ENCODE measurements at regions not wholly inside any gene's neighbourhood (a gene's known extent, or its start where the extent isn't known, plus 50 kb on each side); places are given as distances from the start of the nearest gene placed in this dataset.

- H3K9me1 ChIP-seq (replicated peaks; ENCODE audit: control insufficient read depth, extremely low read depth, insufficient read depth, low read length), result no peaks in the 10 kb centered on the region
- no TSS peak for BruUV-seq (replicated peaks)
- POLR2A ChIA-PET, result no interaction called here
- intact Hi-C loops (cut with micrococcal nuclease) (no loop called here), dilution Hi-C loops (cut with MboI; ENCODE audit: extremely low pct_ligation_motif_present, low sequenced_read_pairs) (no loop called here)
- DNase-seq (ENCODE audit: low read depth, low spot score) (no peak), FAIRE-seq (no peak)
- no peaks in the 10 kb centered on the region for H3K79me2 ChIP-seq (ENCODE audit: control insufficient read depth, insufficient read depth, low read length)
- CTCF ChIA-PET, result no interaction called here
- H3K9me3 ChIP-seq (replicated peaks; ENCODE audit: control insufficient read depth, insufficient read depth, low read length), result no peaks in the 10 kb centered on the region
- H3K4me3 ChIP-seq (replicated peaks in 1 of 3; ENCODE audit: insufficient read depth in 1 of 3, low read depth in 1 of 3, low read length in 3 of 3), result no peak overlapping the region
- TF ChIP-seq CTCF (IDR thresholded peaks at IDR 0.05; ENCODE audit: extremely low read depth in 1 of 2, insufficient read depth in 1 of 2, low read depth in 1 of 2, low read length in 2 of 2) (no peak), POLR2AphosphoS5 (IDR thresholded peaks at IDR 0.05; ENCODE audit: insufficient read depth, low read depth, low read length) (no peak), EZH2 (IDR thresholded peaks at IDR 0.05; ENCODE audit: borderline replicate concordance, low read depth, low read length, severe bottlenecking) (no peak), POLR2A (IDR thresholded peaks at IDR 0.05; ENCODE audit: low read depth, low read length) (no peak), FOS (IDR thresholded peaks at IDR 0.05; ENCODE audit: borderline replicate concordance, insufficient read depth, low read length) (no peak), MAX (IDR thresholded peaks at IDR 0.05; ENCODE audit: insufficient read depth, insufficient read length) (no peak), GATA2 (IDR thresholded peaks at IDR 0.05; ENCODE audit: insufficient read depth, insufficient read length, low read depth, low read length) (no peak), JUN (IDR thresholded peaks at IDR 0.05; ENCODE audit: borderline replicate concordance, insufficient read depth, insufficient read length, low read depth) (no peak), MYC (IDR thresholded peaks at IDR 0.05; ENCODE audit: low read depth, low read length) (no peak)
- no peaks in the 10 kb centered on the region for H3K4me1 ChIP-seq (ENCODE audit: control insufficient read depth, extremely low read depth, insufficient read depth, low read length)
- no peak overlapping the region for H2AFZ ChIP-seq (ENCODE audit: low read depth, low read length)
- H4K20me1 ChIP-seq (replicated peaks; ENCODE audit: control insufficient read depth, extremely low read depth, insufficient read depth, low read length), result no peaks in the 10 kb centered on the region
- H3K4me2 ChIP-seq (ENCODE audit: insufficient read depth, low read length), result no peak overlapping the region
- no peak overlapping the region for H3K27ac ChIP-seq (ENCODE audit: insufficient read depth, low read depth, low read length)
- H3K27me3 ChIP-seq (ENCODE audit: control insufficient read depth in 2 of 2, insufficient read depth in 2 of 2, low read length in 2 of 2), result no peaks in the 10 kb centered on the region
- no peak overlapping the region for H3K9ac ChIP-seq (replicated peaks; ENCODE audit: extremely low read depth, insufficient read depth, low read length)
- H3K36me3 ChIP-seq (ENCODE audit: control insufficient read depth in 2 of 2, extremely low read depth in 1 of 2, insufficient read depth in 2 of 2, low read length in 2 of 2), result no peaks in the 10 kb centered on the region
These were observed 177.0 kb upstream of the ATP6AP2 start for GRCh38 chrX:40403757-40404156.

Data from endothelial cell of umbilical vein (primary cell).